HG02588 (cell line): ENCODE measurements at regions not wholly inside any gene's neighbourhood (a gene's known extent, or its start where the extent isn't known, plus 50 kb on each side); places are given as distances from the start of the nearest gene placed in this dataset.
"Not testable (repeated sequence)": the region's sequence is repeated elsewhere in the genome, so short reads cannot be mapped to it uniquely, and the experiment has no call there.

Source experiments
- ATAC-seq: cut with Tn5 transposase; IDR thresholded peaks from one replicate; pipeline ENCODE4 v1.9.1; 2021; ENCODE audit warnings: mild to moderate bottlenecking, moderate library complexity; ENCODE audit not compliant: unreplicated experiment

- ATAC-seq, result no peak
These were observed 174.0 kb upstream of the TPM1 start for GRCh38 chr15:62868507-62868906.

- no peak for ATAC-seq
These were observed 173.4 kb upstream of the TPM1 start for GRCh38 chr15:62869116-62869515.

GRCh38 chr15:62870216-62870615, 172.3 kb upstream of the TPM1 start:
- no peak for ATAC-seq

GRCh38 chr15:62870701-62871100, 171.8 kb upstream of the TPM1 start:
- not testable (repeated sequence) for ATAC-seq

GRCh38 chr15:62873203-62873602, 169.3 kb upstream of the TPM1 start:
- no peak for ATAC-seq

- ATAC-seq, result no peak
These were observed 168.5 kb upstream of the TPM1 start for GRCh38 chr15:62874064-62874463.

GRCh38 chr15:62874959-62875625, 167.5 kb upstream of the TPM1 start:
- no peak for ATAC-seq

- ATAC-seq, result no peak
These were observed 166.9 kb upstream of the TPM1 start for GRCh38 chr15:62875626-62876021.

GRCh38 chr15:62877276-62877857, 165.2 kb upstream of the TPM1 start:
- no peak for ATAC-seq

GRCh38 chr15:62878070-62878469, 164.5 kb upstream of the TPM1 start:
- ATAC-seq, result no peak

- no peak for ATAC-seq
These were observed 162.8 kb upstream of the TPM1 start for GRCh38 chr15:62879770-62880169.

- no peak for ATAC-seq
These were observed 162.3 kb upstream of the TPM1 start for GRCh38 chr15:62880278-62880677.

GRCh38 chr15:62881056-62881455, 161.5 kb upstream of the TPM1 start:
- ATAC-seq, result no peak

- no peak for ATAC-seq
These were observed 158.5 kb upstream of the TPM1 start for GRCh38 chr15:62883938-62884479.

GRCh38 chr15:62886431-62887071, 156.0 kb upstream of the TPM1 start:
- no peak for ATAC-seq

GRCh38 chr15:62887113-62887570, 155.4 kb upstream of the TPM1 start:
- ATAC-seq, result no peak

GRCh38 chr15:62888623-62889022, 153.9 kb upstream of the TPM1 start:
- ATAC-seq, result no peak

- no peak for ATAC-seq
These were observed 153.3 kb upstream of the TPM1 start for GRCh38 chr15:62889141-62889661.

GRCh38 chr15:62889734-62890505, 152.6 kb upstream of the TPM1 start:
- no peak for ATAC-seq

GRCh38 chr15:62894322-62895085, 148.0 kb upstream of the TPM1 start:
- no peak for ATAC-seq
